Endodermal cell (in vitro differentiated cells): ENCODE measurements at regions not wholly inside any gene's neighbourhood (a gene's known extent, or its start where the extent isn't known, plus 50 kb on each side); places are given as distances from the start of the nearest gene placed in this dataset.

ENCODE experiments used
- DNase-seq: peaks from one replicate; pipeline ENCODE4 v3.0.0-alpha.2; 2017
- H3K27ac ChIP-seq: 2 replicates; pipeline ENCODE4 v1.5.1; 2013; ENCODE audit warnings: mild to moderate bottlenecking, low read depth, low read length, moderate library complexity
- H3K27me3 ChIP-seq: 2 replicates; pipeline ENCODE4 v1.6.1; 2013; ENCODE audit warnings: mild to moderate bottlenecking, low read length, moderate library complexity; ENCODE audit not compliant: insufficient read depth, control insufficient read depth, poor library complexity, severe bottlenecking
- H3K36me3 ChIP-seq: 2 replicates; pipeline ENCODE4 v1.7.0; 2013; ENCODE audit warnings: mild to moderate bottlenecking, low read length, moderate library complexity; ENCODE audit not compliant: control insufficient read depth, insufficient read depth
- H3K4me1 ChIP-seq: one replicate; pipeline ENCODE4 v1.7.0; 2013; ENCODE audit warnings: low read length; ENCODE audit not compliant: control insufficient read depth, insufficient read depth
- H3K4me3 ChIP-seq: 2 replicates; pipeline ENCODE4 v1.5.1; 2013; ENCODE audit warnings: mild to moderate bottlenecking, low read length, moderate library complexity
- H3K9ac ChIP-seq: 2 replicates; pipeline ENCODE4 v1.6.1; 2013; ENCODE audit warnings: mild to moderate bottlenecking, low read length, moderate library complexity; ENCODE audit not compliant: poor library complexity, severe bottlenecking; ENCODE audit errors: extremely low read depth
- H3K9me3 ChIP-seq: 2 replicates; pipeline ENCODE4 v1.6.1; 2013; ENCODE audit warnings: mild to moderate bottlenecking, low read length, moderate library complexity; ENCODE audit not compliant: control insufficient read depth
- H3K27ac Mint-ChIP-seq: 2 replicates; pipeline ENCODE4 v1.8.0; 2020; ENCODE audit warnings: mixed read lengths
- H3K27me3 Mint-ChIP-seq: 2 replicates; pipeline ENCODE4 v1.8.0; 2021; ENCODE audit warnings: mild to moderate bottlenecking, mixed read lengths; ENCODE audit not compliant: insufficient read depth
- H3K36me3 Mint-ChIP-seq: 2 replicates; pipeline ENCODE4 v1.8.0; 2020; ENCODE audit warnings: low read depth, mixed read lengths
- H3K4me1 Mint-ChIP-seq: 2 replicates; pipeline ENCODE4 v1.8.0; 2020; ENCODE audit warnings: mixed read lengths
- H3K4me3 Mint-ChIP-seq: 2 replicates; pipeline ENCODE4 v1.8.0; 2020; ENCODE audit warnings: mild to moderate bottlenecking, moderate library complexity, mixed read lengths
- H3K9me3 Mint-ChIP-seq: 2 replicates; pipeline ENCODE4 v1.8.0; 2020; ENCODE audit warnings: mild to moderate bottlenecking, mixed read lengths
- CTCF ChIP-seq: fragments of 200-600 bp; sonication (generic); conservative IDR thresholded peaks from 2 replicates; pipeline ENCODE4 v1.5.0; 2021; ENCODE audit warnings: antibody characterized with exemption, mild to moderate bottlenecking
- WGBS, 2 experiments: methylation state at CpG; one replicate each; pipeline versions ENCODE4 v1.1.5 to v1.1.7; 2013; ENCODE audit warnings: missing lambda C conversion rate in 2 of 2, mixed read lengths in 1 of 2; ENCODE audit not compliant: insufficient coverage in 1 of 2, insufficient read length in 1 of 2; 5-methylcytosine and 5-hydroxymethylcytosine counted together

- Mint-ChIP-seq H3K9me3 (peaks cover 11% of the 10 kb centered on the region), H3K4me1 (no peaks in the 10 kb centered on the region), H3K36me3 (no peaks in the 10 kb centered on the region), H3K4me3 (no peak overlapping the region), H3K27me3 (no peaks in the 10 kb centered on the region), H3K27ac (no peak overlapping the region)
- H3K27me3 ChIP-seq, result no peaks in the 10 kb centered on the region
- no peaks in the 10 kb centered on the region for H3K4me1 ChIP-seq
- peaks cover 13% of the 10 kb centered on the region for H3K9me3 ChIP-seq
- 96 to 100% methylated on average over 2 to 4 of the region's 4 CpGs for WGBS, 2 experiments
- no peaks in the 10 kb centered on the region for H3K36me3 ChIP-seq
- no peak overlapping the region for H3K27ac ChIP-seq
- no peak overlapping the region for H3K9ac ChIP-seq
- H3K4me3 ChIP-seq, result no peak overlapping the region
- no peak for TF ChIP-seq CTCF
- no peak for DNase-seq
Measured at GRCh38 chr4:31923634-31924033, 1203.5 kb downstream of the PCDH7 start.

- Mint-ChIP-seq H3K36me3 (no peaks in the 10 kb centered on the region), H3K27me3 (no peaks in the 10 kb centered on the region), H3K4me1 (no peaks in the 10 kb centered on the region), H3K9me3 (peaks cover 13% of the 10 kb centered on the region), H3K27ac (no peak overlapping the region), H3K4me3 (no peak overlapping the region)
- TF ChIP-seq CTCF, result no peak
- WGBS, 2 experiments, result 89% methylated on average over 1 of the region's 1 CpG; no CpG with 5 or more reads in 1 of the 2 experiments
- H3K4me1 ChIP-seq, result no peaks in the 10 kb centered on the region
- H3K9ac ChIP-seq, result no peak overlapping the region
- no peak overlapping the region for H3K27ac ChIP-seq
- H3K9me3 ChIP-seq, result peaks cover 13% of the 10 kb centered on the region
- no peak for DNase-seq
- no peaks in the 10 kb centered on the region for H3K36me3 ChIP-seq
- no peak overlapping the region for H3K4me3 ChIP-seq
- no peaks in the 10 kb centered on the region for H3K27me3 ChIP-seq
Measured at GRCh38 chr4:31929676-31930345, 1209.6 kb downstream of the PCDH7 start.

GRCh38 chr4:31946456-31946855 is 1226.3 kb downstream of the PCDH7 start:
- Mint-ChIP-seq H3K9me3 (no peaks in the 10 kb centered on the region), H3K4me1 (no peaks in the 10 kb centered on the region), H3K27ac (no peak overlapping the region), H3K36me3 (no peaks in the 10 kb centered on the region), H3K27me3 (no peaks in the 10 kb centered on the region), H3K4me3 (no peak overlapping the region)
- no peaks in the 10 kb centered on the region for H3K36me3 ChIP-seq
- no peaks in the 10 kb centered on the region for H3K9me3 ChIP-seq
- no peak overlapping the region for H3K9ac ChIP-seq
- DNase-seq, result no peak
- no peak for TF ChIP-seq CTCF
- no peak overlapping the region for H3K27ac ChIP-seq
- H3K4me1 ChIP-seq, result no peaks in the 10 kb centered on the region
- H3K4me3 ChIP-seq, result no peak overlapping the region
- H3K27me3 ChIP-seq, result no peaks in the 10 kb centered on the region
- WGBS, 2 experiments, result 29% methylated on average over 3 of the region's 3 CpGs; no CpG with 5 or more reads in 1 of the 2 experiments
